GM18502 (cell line): ENCODE measurements at regions not wholly inside any gene's neighbourhood (a gene's known extent, or its start where the extent isn't known, plus 50 kb on each side); places are given as distances from the start of the nearest gene placed in this dataset.
"Not testable (repeated sequence)": the region's sequence is repeated elsewhere in the genome, so short reads cannot be mapped to it uniquely, and the experiment has no call there.

Experiments
- ATAC-seq: cut with Tn5 transposase; IDR thresholded peaks from one replicate; pipeline ENCODE4 v1.9.1; 2021; ENCODE audit warnings: mild to moderate bottlenecking; ENCODE audit not compliant: unreplicated experiment, poor library complexity

GRCh38 chrX:83588409-83588808, 80.3 kb downstream of the POU3F4 start:
- ATAC-seq = no peak

- no peak for ATAC-seq
These were observed 85.7 kb downstream of the POU3F4 start for GRCh38 chrX:83593634-83594294.

GRCh38 chrX:83630662-83631061, 122.6 kb downstream of the POU3F4 start:
- ATAC-seq = no peak

GRCh38 chrX:83649706-83650105, 141.6 kb downstream of the POU3F4 start:
- not testable (repeated sequence) for ATAC-seq

GRCh38 chrX:83658731-83659130, 150.6 kb downstream of the POU3F4 start:
- ATAC-seq = peak; percentile 74
